K562 (cell line): ENCODE measurements at regions not wholly inside any gene's neighbourhood (a gene's known extent, or its start where the extent isn't known, plus 50 kb on each side); places are given as distances from the start of the nearest gene placed in this dataset.

Experiments used
- ELF4 ChIP-seq: fragments of 450-650 bp; formaldehyde crosslinking; IDR thresholded peaks from 2 replicates; pipeline ENCODE4 v1.4.0; 2022; ENCODE audit warnings: missing genetic modification characterization
- KDM1A ChIP-seq, 2 experiments: fragments of 450-650 bp; IDR thresholded peaks; 2 replicates each; pipeline ENCODE4 v1.6.1; 2016; ENCODE audit warnings: mild to moderate bottlenecking in 2 of 2
- POLR2A ChIP-seq: fragments of 450-650 bp; conservative IDR thresholded peaks from 2 replicates; pipeline ENCODE4 v1.6.1; 2016
- PRMT5 ChIP-seq: sonication (generic); formaldehyde crosslinking; IDR thresholded peaks from 2 replicates; pipeline ENCODE4 v1.5.0; 2020; ENCODE audit warnings: missing genetic modification reagents
- SMAD1 ChIP-seq: fragments of 150-350 bp; IDR thresholded peaks from 2 replicates; pipeline ENCODE4 v1.6.1; 2014; ENCODE audit warnings: low read length, low read depth; ENCODE audit not compliant: partially characterized antibody
- ZNF408 ChIP-seq: fragments of 250-450 bp; sonication (Bioruptor Pico); IDR thresholded peaks from 2 replicates; pipeline ENCODE4 v1.4.0; 2020; ENCODE audit warnings: low read depth, mild to moderate bottlenecking, moderate library complexity
- TF ChIP-seq, protein P1 (sequence below): sonication (generic); formaldehyde crosslinking; IDR thresholded peaks from 2 replicates; pipeline ENCODE4 v1.8.1; 2022; ENCODE audit warnings: missing genetic modification reagents
- TF ChIP-seq, protein P2 (sequence below): sonication (generic); formaldehyde crosslinking; IDR thresholded peaks from 2 replicates; pipeline ENCODE4 v1.8.1; 2023; ENCODE audit warnings: mild to moderate bottlenecking, missing genetic modification reagents, moderate library complexity

DNA sequence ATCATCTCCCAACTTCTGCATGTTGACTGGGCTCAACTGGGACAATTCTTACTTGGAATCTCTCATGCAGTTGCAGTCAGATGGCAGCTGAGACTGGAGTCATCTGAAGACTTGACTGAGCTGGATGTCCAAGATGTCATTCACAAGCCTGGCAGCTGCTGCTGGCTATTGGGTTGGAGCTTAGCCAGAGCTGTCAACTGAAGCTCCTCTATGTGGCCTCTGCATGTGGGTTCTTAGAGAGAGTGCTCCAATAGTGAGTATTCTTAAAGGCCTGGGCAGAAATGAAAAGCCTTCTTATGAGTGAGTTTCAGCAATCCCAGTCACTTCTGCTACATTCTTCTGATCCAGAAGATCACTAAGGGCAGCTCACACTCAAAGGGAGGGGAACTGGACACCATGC is 440.9 kb downstream of the LRIG3 start:
- TF ChIP-seq SMAD1 (no peak), PRMT5 (no peak), KDM1A (IDR thresholded peaks at IDR 0.05) (no peak), ZNF408 (CRISPR knock-in tag) (no peak), ELF4 (CRISPR knock-in tag) (no peak), POLR2A (no peak)
- TF ChIP-seq, protein P1, sequence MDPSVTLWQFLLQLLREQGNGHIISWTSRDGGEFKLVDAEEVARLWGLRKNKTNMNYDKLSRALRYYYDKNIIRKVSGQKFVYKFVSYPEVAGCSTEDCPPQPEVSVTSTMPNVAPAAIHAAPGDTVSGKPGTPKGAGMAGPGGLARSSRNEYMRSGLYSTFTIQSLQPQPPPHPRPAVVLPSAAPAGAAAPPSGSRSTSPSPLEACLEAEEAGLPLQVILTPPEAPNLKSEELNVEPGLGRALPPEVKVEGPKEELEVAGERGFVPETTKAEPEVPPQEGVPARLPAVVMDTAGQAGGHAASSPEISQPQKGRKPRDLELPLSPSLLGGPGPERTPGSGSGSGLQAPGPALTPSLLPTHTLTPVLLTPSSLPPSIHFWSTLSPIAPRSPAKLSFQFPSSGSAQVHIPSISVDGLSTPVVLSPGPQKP (CRISPR knock-in tag): no peak
- TF ChIP-seq, protein P2, sequence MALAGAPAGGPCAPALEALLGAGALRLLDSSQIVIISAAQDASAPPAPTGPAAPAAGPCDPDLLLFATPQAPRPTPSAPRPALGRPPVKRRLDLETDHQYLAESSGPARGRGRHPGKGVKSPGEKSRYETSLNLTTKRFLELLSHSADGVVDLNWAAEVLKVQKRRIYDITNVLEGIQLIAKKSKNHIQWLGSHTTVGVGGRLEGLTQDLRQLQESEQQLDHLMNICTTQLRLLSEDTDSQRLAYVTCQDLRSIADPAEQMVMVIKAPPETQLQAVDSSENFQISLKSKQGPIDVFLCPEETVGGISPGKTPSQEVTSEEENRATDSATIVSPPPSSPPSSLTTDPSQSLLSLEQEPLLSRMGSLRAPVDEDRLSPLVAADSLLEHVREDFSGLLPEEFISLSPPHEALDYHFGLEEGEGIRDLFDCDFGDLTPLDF (CRISPR knock-in tag): no peak
